Activated naive CD4-positive, alpha-beta T cell treated with anti-CD3 and anti-CD28 coated beads for 36 hours (primary cell): ENCODE measurements at regions not wholly inside any gene's neighbourhood (a gene's known extent, or its start where the extent isn't known, plus 50 kb on each side); places are given as distances from the start of the nearest gene placed in this dataset.

Experiments used
- CTCF ChIA-PET: fragments of 350-600 bp; sonication (Branson Sonifier 250); formaldehyde crosslinking; loops from one replicate; lab custom pipeline; 2021; ENCODE audit warnings: antibody characterized with exemption; lab: Charles Lee
- DNase-seq: peaks from one replicate; pipeline ENCODE4 v3.0.0-alpha.2; 2020
- H3K27ac Mint-ChIP-seq: one replicate; pipeline ENCODE4 v1.8.0; 2021; ENCODE audit warnings: mild to moderate bottlenecking, mixed read lengths
- H3K27me3 Mint-ChIP-seq: one replicate; pipeline ENCODE4 v1.8.0; 2021; ENCODE audit warnings: low read depth, mixed read lengths
- H3K36me3 Mint-ChIP-seq: one replicate; pipeline ENCODE4 v1.8.0; 2021; ENCODE audit warnings: low read depth, mixed read lengths
- H3K4me1 Mint-ChIP-seq: one replicate; pipeline ENCODE4 v1.8.0; 2021; ENCODE audit warnings: low read depth, mixed read lengths
- H3K4me3 Mint-ChIP-seq: one replicate; pipeline ENCODE4 v1.8.0; 2021; ENCODE audit warnings: mild to moderate bottlenecking, moderate library complexity, mixed read lengths
- H3K9me3 Mint-ChIP-seq: one replicate; pipeline ENCODE4 v1.8.0; 2021; ENCODE audit warnings: mixed read lengths
- intact Hi-C: fragments of 100-400 bp; cut with micrococcal nuclease; formaldehyde crosslinking; loops from one replicate; pipeline ENCODE4 v1.15.1; 2023

GRCh38 chr11:69996451-69996850, 81.7 kb upstream of the ANO1 start:
- intact Hi-C loops: no loop called here
- Mint-ChIP-seq H3K27me3 (peaks cover 17% of the 10 kb centered on the region), H3K27ac (no peak overlapping the region), H3K4me1 (no peaks in the 10 kb centered on the region), H3K9me3 (peaks cover 8% of the 10 kb centered on the region), H3K4me3 (no peak overlapping the region), H3K36me3 (no peaks in the 10 kb centered on the region)
- CTCF ChIA-PET: no interaction called here
- no peak for DNase-seq

DNA sequence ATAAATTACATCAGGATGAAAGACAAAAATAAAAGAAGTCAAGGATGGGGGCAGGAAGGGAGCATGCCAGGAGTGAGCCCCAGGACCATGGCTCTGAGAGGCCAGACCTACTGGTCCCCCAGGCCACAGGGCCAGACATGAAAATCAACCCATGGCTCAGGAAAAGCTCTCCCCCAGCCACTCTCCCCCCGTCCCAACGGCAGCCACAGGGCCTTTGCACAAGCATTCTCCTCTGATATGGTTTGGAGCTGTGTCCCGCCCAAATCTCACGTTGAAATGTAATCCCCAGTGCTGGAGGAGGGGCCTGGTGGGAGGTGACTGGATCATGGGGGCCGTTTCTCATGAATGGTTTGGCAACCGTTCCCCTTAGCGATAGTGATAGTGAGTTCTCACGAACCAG, 80.8 kb upstream of the ANO1 start:
- Mint-ChIP-seq H3K36me3 (no peaks in the 10 kb centered on the region), H3K27ac (no peak overlapping the region), H3K9me3 (peaks cover 8% of the 10 kb centered on the region), H3K27me3 (peaks cover 20% of the 10 kb centered on the region), H3K4me3 (no peak overlapping the region), H3K4me1 (no peaks in the 10 kb centered on the region)
- intact Hi-C loops: no loop called here
- DNase-seq: no peak
- CTCF ChIA-PET: interaction anchor here (0.7 kb wide), 1 partner anchor 124 kb away, joined by 5 read pairs; no protein-coding TSS in a partner anchor

GRCh38 chr11:69999721-70000120, 78.4 kb upstream of the ANO1 start:
- CTCF ChIA-PET: interaction anchor here (0.7 kb wide), 1 partner anchor 171 kb away, joined by 3 read pairs; no protein-coding TSS in a partner anchor
- intact Hi-C loops: no loop called here
- H3K9me3 Mint-ChIP-seq: peaks cover 3% of the 10 kb centered on the region

GRCh38 chr11:70000228-70000627, 77.9 kb upstream of the ANO1 start:
- intact Hi-C loops: no loop called here
- no peak overlapping the region for H3K27ac Mint-ChIP-seq
- CTCF ChIA-PET: interaction anchor here (0.7 kb wide), 1 partner anchor 171 kb away, joined by 3 read pairs; no protein-coding TSS in a partner anchor
- no peaks in the 10 kb centered on the region for H3K36me3 Mint-ChIP-seq
- peaks cover 21% of the 10 kb centered on the region for H3K27me3 Mint-ChIP-seq
- no peak for DNase-seq
- no peak overlapping the region for H3K4me3 Mint-ChIP-seq
- H3K9me3 Mint-ChIP-seq: peaks cover 2% of the 10 kb centered on the region
- no peaks in the 10 kb centered on the region for H3K4me1 Mint-ChIP-seq

More at GRCh38 chr11:69999721-70000120, 78.4 kb upstream of the ANO1 start:
- H3K27ac Mint-ChIP-seq: no peak overlapping the region
- peaks cover 22% of the 10 kb centered on the region for H3K27me3 Mint-ChIP-seq
- H3K4me1 Mint-ChIP-seq: no peaks in the 10 kb centered on the region
- no peak for DNase-seq
- H3K4me3 Mint-ChIP-seq: no peak overlapping the region
- no peaks in the 10 kb centered on the region for H3K36me3 Mint-ChIP-seq

GRCh38 chr11:70001246-70001645, 76.9 kb upstream of the ANO1 start:
- Mint-ChIP-seq H3K9me3 (no peaks in the 10 kb centered on the region), H3K27me3 (peaks cover 21% of the 10 kb centered on the region), H3K4me3 (no peak overlapping the region), H3K4me1 (no peaks in the 10 kb centered on the region), H3K27ac (no peak overlapping the region), H3K36me3 (no peaks in the 10 kb centered on the region)
- CTCF ChIA-PET: no interaction called here
- intact Hi-C loops: no loop called here
- no peak for DNase-seq

GRCh38 chr11:70002433-70002832, 75.7 kb upstream of the ANO1 start:
- intact Hi-C loops: no loop called here
- CTCF ChIA-PET: no interaction called here
- peaks cover 21% of the 10 kb centered on the region for H3K27me3 Mint-ChIP-seq
- H3K4me3 Mint-ChIP-seq: no peak overlapping the region
- no peaks in the 10 kb centered on the region for H3K9me3 Mint-ChIP-seq
- H3K36me3 Mint-ChIP-seq: no peaks in the 10 kb centered on the region
- H3K27ac Mint-ChIP-seq: no peak overlapping the region
- no peaks in the 10 kb centered on the region for H3K4me1 Mint-ChIP-seq
- DNase-seq: peak; percentile 55

GRCh38 chr11:70005107-70005818, 72.9 kb upstream of the ANO1 start:
- Mint-ChIP-seq H3K4me3 (no peak overlapping the region), H3K27me3 (peaks cover 15% of the 10 kb centered on the region), H3K4me1 (no peaks in the 10 kb centered on the region), H3K36me3 (no peaks in the 10 kb centered on the region), H3K27ac (no peak overlapping the region), H3K9me3 (no peaks in the 10 kb centered on the region)
- CTCF ChIA-PET: interaction anchor here (0.6 kb wide), 1 partner anchor 12 kb away, joined by 4 read pairs; no protein-coding TSS in a partner anchor
- no peak for DNase-seq
- intact Hi-C loops: no loop called here

DNA sequence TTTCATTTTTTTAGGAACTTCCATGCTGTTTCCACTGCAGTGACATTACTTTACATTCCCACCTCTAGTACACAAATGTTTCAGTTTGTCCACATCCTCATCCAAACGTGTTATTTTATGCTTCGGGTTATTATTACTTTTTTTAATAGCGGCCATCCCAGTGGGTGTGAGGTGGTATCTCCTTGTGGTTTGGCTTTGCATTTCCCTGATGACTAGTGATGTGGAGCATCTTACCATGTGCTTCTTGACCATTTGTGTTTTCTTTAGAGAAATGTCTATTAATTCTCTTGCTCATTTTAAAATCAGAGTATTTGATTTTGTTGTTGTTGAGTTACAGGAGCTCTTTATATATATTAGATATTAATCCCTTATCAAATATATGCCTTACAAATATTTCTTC, 70.3 kb upstream of the ANO1 start:
- no peak for DNase-seq
- intact Hi-C loops: no loop called here
- Mint-ChIP-seq H3K27ac (no peak overlapping the region), H3K36me3 (no peaks in the 10 kb centered on the region), H3K4me1 (no peaks in the 10 kb centered on the region), H3K27me3 (peaks cover 6% of the 10 kb centered on the region), H3K9me3 (no peaks in the 10 kb centered on the region), H3K4me3 (no peak overlapping the region)
- CTCF ChIA-PET: no interaction called here

- CTCF ChIA-PET: no interaction called here
- DNase-seq: no peak
- no peaks in the 10 kb centered on the region for H3K27me3 Mint-ChIP-seq
- H3K9me3 Mint-ChIP-seq: no peaks in the 10 kb centered on the region
- no peak overlapping the region for H3K4me3 Mint-ChIP-seq
- intact Hi-C loops: no loop called here
- H3K27ac Mint-ChIP-seq: no peak overlapping the region
- no peaks in the 10 kb centered on the region for H3K4me1 Mint-ChIP-seq
- no peaks in the 10 kb centered on the region for H3K36me3 Mint-ChIP-seq
Observed at GRCh38 chr11:70010774-70011173, 67.3 kb upstream of the ANO1 start.

- intact Hi-C loops: no loop called here
- H3K27me3 Mint-ChIP-seq: no peaks in the 10 kb centered on the region
- no peak overlapping the region for H3K4me3 Mint-ChIP-seq
- H3K36me3 Mint-ChIP-seq: no peaks in the 10 kb centered on the region
- CTCF ChIA-PET: no interaction called here
- DNase-seq: no peak
- no peak overlapping the region for H3K27ac Mint-ChIP-seq
- no peaks in the 10 kb centered on the region for H3K4me1 Mint-ChIP-seq
- no peaks in the 10 kb centered on the region for H3K9me3 Mint-ChIP-seq
Observed at GRCh38 chr11:70012134-70012733, 65.9 kb upstream of the ANO1 start.

DNA sequence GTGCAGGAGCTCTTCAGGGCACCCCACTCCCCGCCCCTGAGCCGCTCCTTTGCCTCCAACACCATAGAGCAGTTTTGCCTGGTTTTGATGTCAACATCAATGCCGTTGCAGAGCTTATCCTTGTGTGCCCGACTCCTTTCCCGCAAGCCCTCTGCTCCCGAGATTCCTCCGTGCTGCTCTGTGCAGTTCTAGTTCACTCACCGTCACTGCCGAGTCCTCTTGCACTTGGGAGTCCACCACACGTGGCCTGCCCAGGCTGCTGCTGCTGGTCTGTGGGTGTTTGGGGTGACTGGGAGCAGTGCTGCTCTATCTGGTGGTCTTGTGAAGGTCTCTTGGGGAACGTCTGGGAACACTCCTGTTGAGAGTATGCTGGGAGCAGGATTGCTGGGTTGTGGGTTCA, 63.8 kb upstream of the ANO1 start:
- Mint-ChIP-seq H3K27me3 (peaks cover 3% of the 10 kb centered on the region), H3K4me3 (no peak overlapping the region), H3K36me3 (no peaks in the 10 kb centered on the region), H3K4me1 (no peaks in the 10 kb centered on the region), H3K27ac (no peak overlapping the region), H3K9me3 (no peaks in the 10 kb centered on the region)
- CTCF ChIA-PET: no interaction called here
- intact Hi-C loops: no loop called here
- no peak for DNase-seq

DNA sequence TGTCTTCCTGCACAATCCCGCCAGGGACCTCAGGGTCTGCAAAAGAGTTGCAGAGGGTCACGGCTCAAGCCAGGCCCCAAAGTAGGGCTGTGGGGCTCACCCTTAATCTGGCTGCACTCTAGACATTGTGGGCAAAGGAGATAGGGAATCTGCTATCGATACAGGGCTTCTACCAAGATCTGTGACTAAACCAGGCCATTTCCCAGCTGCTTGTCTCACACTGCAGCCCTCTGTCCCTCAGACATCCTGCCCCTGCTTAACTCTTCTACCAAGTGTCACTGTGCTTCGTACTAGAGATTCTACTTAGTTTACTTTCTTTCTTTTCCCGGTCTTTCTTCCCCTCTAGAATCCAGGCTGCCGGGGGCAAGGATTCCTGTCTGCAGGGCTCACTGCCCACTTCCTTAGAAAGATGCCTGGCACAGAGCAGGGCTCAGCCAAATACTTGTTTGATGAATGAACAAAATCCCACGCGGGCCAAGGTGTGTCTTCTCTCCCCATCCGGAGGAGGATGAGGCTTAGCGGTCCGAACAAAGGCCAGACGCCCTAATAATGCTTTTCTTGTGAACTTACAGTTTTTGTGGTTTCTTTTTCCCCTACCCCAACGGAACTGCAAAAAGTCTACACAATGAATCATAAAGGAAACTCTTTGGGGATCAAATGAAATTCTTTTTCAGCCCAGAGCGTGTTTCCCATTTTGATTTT, 61.3 kb upstream of the ANO1 start:
- no peak overlapping the region for H3K27ac Mint-ChIP-seq
- no peak overlapping the region for H3K4me3 Mint-ChIP-seq
- no peaks in the 10 kb centered on the region for H3K36me3 Mint-ChIP-seq
- intact Hi-C loops: no loop called here
- no peak for DNase-seq
- H3K4me1 Mint-ChIP-seq: no peaks in the 10 kb centered on the region
- H3K9me3 Mint-ChIP-seq: no peaks in the 10 kb centered on the region
- CTCF ChIA-PET: no interaction called here
- H3K27me3 Mint-ChIP-seq: peaks cover 3% of the 10 kb centered on the region
